Peyer's patch (tissue), 4 donors: ENCODE measurements at regions not wholly inside any gene's neighbourhood (a gene's known extent, or its start where the extent isn't known, plus 50 kb on each side); places are given as distances from the start of the nearest gene placed in this dataset.

Experiments used
- DNase-seq, 3 donors: peaks; one replicate each; pipeline ENCODE4 v3.0.0-alpha.2; 2017 to 2019
- H3K27ac ChIP-seq, 4 donors: fragments of 200-600 bp; sonication (generic); one replicate each; pipeline ENCODE4 v1.5.1; 2016 to 2019
- H3K27me3 ChIP-seq, 2 donors: fragments of 200-600 bp; sonication (generic); one replicate each; pipeline ENCODE4 v1.5.1; 2019
- H3K36me3 ChIP-seq, 3 donors: fragments of 200-600 bp; sonication (generic); one replicate each; pipeline ENCODE4 v1.5.1; 2016 to 2019
- H3K4me1 ChIP-seq, 4 donors: fragments of 200-600 bp; sonication (generic); one replicate each; pipeline ENCODE4 v1.5.1; 2016 to 2019
- H3K4me3 ChIP-seq, 4 donors: fragments of 200-600 bp; sonication (generic); 1 replicate in 3 of 4; 2 replicates in 1 of 4; pipeline ENCODE4 v1.5.1; 2016 to 2019; ENCODE audit warnings: mild to moderate bottlenecking in 1 of 4
- H3K9me3 ChIP-seq, 4 donors: fragments of 200-600 bp; sonication (generic); one replicate each; pipeline ENCODE4 v1.5.1; 2016 to 2019; ENCODE audit warnings: mild to moderate bottlenecking in 1 of 4
- POLR2A ChIP-seq, 2 donors: fragments of 450-650 bp; IDR thresholded peaks; one replicate each; pipeline ENCODE4 v1.5.1; 2017; ENCODE audit warnings: antibody characterized with exemption in 2 of 2, mild to moderate bottlenecking in 2 of 2, moderate library complexity in 2 of 2
- TF ChIP-seq, protein P1 (sequence below), 6 experiments: fragments of 450-650 bp in 4 of 6; fragments of 200-600 bp in 2 of 6; sonication (generic) in 1 of 6; IDR thresholded peaks; one replicate each; pipeline ENCODE4 v1.5.1; 2017 to 2019; ENCODE audit warnings: antibody characterized with exemption in 6 of 6, mild to moderate bottlenecking in 3 of 6, moderate library complexity in 1 of 6

DNA sequence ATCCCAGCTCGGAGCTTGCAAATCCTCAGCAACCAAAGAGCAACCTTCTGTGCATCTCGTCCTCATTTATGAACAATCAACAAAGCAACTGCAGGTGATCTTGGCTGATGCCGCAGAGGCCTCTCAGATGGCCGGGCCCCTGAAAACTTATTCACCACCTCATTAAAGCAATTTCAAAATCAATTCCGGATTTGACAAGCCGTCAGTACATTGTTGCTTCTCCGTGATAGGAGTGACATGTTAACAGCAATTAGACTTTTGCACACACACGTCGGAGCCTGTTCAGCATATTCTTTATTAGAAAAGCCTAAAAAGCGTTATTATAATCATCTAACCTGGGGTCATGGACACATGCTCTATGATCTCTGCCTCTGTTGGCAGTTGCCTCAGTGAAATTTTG, 183.1 kb upstream of the CXCR4 start:
- DNase-seq: no peak
- Histone ChIP-seq H3K4me1 (no peaks in the 10 kb centered on the region), H3K4me3 (no peak overlapping the region), H3K27me3 (no peaks in the 10 kb centered on the region), H3K36me3 (no peaks in the 10 kb centered on the region), H3K9me3 (no peaks in the 10 kb centered on the region), H3K27ac (no peak overlapping the region)
- no peak for TF ChIP-seq POLR2A (IDR thresholded peaks at IDR 0.05)
- TF ChIP-seq, protein P1, sequence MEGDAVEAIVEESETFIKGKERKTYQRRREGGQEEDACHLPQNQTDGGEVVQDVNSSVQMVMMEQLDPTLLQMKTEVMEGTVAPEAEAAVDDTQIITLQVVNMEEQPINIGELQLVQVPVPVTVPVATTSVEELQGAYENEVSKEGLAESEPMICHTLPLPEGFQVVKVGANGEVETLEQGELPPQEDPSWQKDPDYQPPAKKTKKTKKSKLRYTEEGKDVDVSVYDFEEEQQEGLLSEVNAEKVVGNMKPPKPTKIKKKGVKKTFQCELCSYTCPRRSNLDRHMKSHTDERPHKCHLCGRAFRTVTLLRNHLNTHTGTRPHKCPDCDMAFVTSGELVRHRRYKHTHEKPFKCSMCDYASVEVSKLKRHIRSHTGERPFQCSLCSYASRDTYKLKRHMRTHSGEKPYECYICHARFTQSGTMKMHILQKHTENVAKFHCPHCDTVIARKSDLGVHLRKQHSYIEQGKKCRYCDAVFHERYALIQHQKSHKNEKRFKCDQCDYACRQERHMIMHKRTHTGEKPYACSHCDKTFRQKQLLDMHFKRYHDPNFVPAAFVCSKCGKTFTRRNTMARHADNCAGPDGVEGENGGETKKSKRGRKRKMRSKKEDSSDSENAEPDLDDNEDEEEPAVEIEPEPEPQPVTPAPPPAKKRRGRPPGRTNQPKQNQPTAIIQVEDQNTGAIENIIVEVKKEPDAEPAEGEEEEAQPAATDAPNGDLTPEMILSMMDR (IDR thresholded peaks at IDR 0.05): no peak

DNA sequence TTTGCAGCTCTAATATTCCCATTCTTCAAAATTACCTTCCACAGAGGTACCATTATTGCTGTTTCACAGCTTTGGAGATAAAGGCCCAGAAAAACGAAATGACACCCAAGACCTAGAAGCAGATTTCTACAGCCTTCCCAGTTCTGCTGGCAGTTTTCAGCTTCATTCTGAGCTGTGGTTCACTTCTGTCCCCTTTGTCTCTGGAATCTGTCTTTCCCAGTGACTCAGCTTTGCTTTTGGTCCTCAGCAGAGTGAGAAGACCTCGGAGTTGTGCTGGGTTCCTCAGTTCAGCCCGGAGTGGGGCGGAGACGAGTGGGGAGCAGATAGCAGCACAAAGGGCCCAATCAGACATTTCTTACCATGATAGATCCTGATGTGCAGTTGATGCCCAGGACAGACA, 180.7 kb upstream of the CXCR4 start:
- no peaks in the 10 kb centered on the region for H3K36me3 ChIP-seq
- no peaks in the 10 kb centered on the region for H3K4me1 ChIP-seq
- H3K4me3 ChIP-seq: no peak overlapping the region
- TF ChIP-seq, protein P1 (IDR thresholded peaks at IDR 0.05): no peak
- H3K27ac ChIP-seq: no peak overlapping the region
- DNase-seq: no peak
- H3K27me3 ChIP-seq: no peaks in the 10 kb centered on the region
- no peaks in the 10 kb centered on the region for H3K9me3 ChIP-seq

DNA sequence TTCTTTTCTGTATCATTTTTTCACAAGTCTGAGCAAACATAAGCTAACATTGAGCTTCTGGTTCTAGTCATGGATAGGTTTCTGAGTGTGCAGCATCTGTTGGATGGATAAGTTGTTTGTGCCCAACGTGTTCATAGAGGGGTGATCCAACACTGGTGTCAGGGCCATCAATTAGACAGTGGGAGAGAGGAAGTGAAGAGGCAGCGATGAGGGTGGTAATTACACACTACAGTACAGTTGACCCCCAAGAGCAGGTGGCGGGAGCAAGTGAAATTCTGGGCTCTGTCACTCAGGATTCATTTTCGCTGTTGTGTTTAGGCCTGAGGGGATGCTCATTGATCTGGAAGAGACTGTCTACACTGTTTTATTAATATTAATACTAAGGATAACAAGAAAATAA, 180.0 kb upstream of the CXCR4 start:
- no peaks in the 10 kb centered on the region for H3K9me3 ChIP-seq
- H3K4me1 ChIP-seq: no peaks in the 10 kb centered on the region
- no peak overlapping the region for H3K27ac ChIP-seq
- no peaks in the 10 kb centered on the region for H3K27me3 ChIP-seq
- no peak for DNase-seq
- H3K36me3 ChIP-seq: no peaks in the 10 kb centered on the region
- TF ChIP-seq POLR2A (IDR thresholded peaks at IDR 0.05): no peak
- TF ChIP-seq, protein P1 (IDR thresholded peaks at IDR 0.05): no peak
- no peak overlapping the region for H3K4me3 ChIP-seq

- no peaks in the 10 kb centered on the region for H3K36me3 ChIP-seq
- H3K9me3 ChIP-seq: no peaks in the 10 kb centered on the region
- no peak for DNase-seq
- H3K27me3 ChIP-seq: no peaks in the 10 kb centered on the region
- H3K27ac ChIP-seq: no peak overlapping the region
- no peak overlapping the region for H3K4me3 ChIP-seq
- no peaks in the 10 kb centered on the region for H3K4me1 ChIP-seq
- TF ChIP-seq, protein P1 (IDR thresholded peaks at IDR 0.05): no peak
- no peak for TF ChIP-seq POLR2A (IDR thresholded peaks at IDR 0.05)
Measured at GRCh38 chr2:136297312-136297711, 179.4 kb upstream of the CXCR4 start.

DNA sequence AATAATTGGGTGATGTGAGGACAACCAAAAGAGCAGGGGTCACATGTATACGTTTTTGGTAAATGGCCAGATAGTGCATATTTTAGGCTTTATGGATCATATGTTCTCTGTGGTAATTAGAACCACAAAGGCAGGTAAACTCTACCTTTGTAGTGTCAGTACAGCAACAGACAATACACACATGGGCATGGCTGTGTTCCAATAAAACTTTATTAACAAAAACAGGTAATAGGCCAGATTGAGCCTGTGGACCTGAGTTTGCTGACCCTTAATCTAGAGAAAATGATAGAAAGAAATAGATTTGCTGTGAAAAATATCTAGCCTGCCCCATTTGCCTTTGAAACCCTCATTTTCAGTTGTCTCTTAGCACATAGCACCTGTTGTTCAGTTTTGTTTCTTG, 177.2 kb upstream of the CXCR4 start:
- H3K36me3 ChIP-seq: no peaks in the 10 kb centered on the region
- no peak overlapping the region for H3K27ac ChIP-seq
- H3K4me3 ChIP-seq: no peak overlapping the region
- H3K27me3 ChIP-seq: no peaks in the 10 kb centered on the region
- no peaks in the 10 kb centered on the region for H3K4me1 ChIP-seq
- no peak for DNase-seq
- TF ChIP-seq POLR2A (IDR thresholded peaks at IDR 0.05): no peak
- TF ChIP-seq, protein P1 (IDR thresholded peaks at IDR 0.05): no peak
- no peaks in the 10 kb centered on the region for H3K9me3 ChIP-seq

DNA sequence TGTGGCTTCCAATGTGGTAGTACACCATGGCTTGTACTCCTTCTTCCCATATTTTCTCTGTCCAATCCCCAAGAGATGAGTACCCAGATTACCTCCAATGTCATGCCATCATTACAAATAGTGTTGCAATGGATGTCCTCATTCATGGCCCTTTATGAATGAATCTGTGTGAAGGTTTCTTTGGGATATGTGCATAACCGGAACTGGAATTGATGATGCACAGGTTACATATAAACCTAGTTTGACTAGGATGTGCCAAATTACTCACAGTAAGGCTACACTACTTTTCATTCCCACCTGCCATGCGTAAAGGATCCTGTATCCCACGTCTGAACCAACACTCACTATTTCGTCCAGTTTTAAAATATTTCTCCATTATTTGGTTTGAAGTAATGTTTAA, 173.9 kb upstream of the CXCR4 start:
- Histone ChIP-seq H3K27ac (no peak overlapping the region), H3K36me3 (no peaks in the 10 kb centered on the region), H3K9me3 (no peaks in the 10 kb centered on the region), H3K4me3 (no peak overlapping the region), H3K27me3 (no peaks in the 10 kb centered on the region), H3K4me1 (no peaks in the 10 kb centered on the region)
- no peak for TF ChIP-seq POLR2A (IDR thresholded peaks at IDR 0.05)
- TF ChIP-seq, protein P1 (IDR thresholded peaks at IDR 0.05): no peak
- DNase-seq: no peak
